GM12873 (cell line): ENCODE measurements at regions not wholly inside any gene's neighbourhood (a gene's known extent, or its start where the extent isn't known, plus 50 kb on each side); places are given as distances from the start of the nearest gene placed in this dataset.

Experiments used
- TF ChIP-seq, protein P1 (sequence below): IDR thresholded peaks from 2 replicates; pipeline ENCODE4 v1.5.1; 2012; ENCODE audit warnings: low read depth, mild to moderate bottlenecking, moderate library complexity, low read length, control low read depth; ENCODE audit not compliant: insufficient read depth; ENCODE audit errors: missing control alignments

DNA sequence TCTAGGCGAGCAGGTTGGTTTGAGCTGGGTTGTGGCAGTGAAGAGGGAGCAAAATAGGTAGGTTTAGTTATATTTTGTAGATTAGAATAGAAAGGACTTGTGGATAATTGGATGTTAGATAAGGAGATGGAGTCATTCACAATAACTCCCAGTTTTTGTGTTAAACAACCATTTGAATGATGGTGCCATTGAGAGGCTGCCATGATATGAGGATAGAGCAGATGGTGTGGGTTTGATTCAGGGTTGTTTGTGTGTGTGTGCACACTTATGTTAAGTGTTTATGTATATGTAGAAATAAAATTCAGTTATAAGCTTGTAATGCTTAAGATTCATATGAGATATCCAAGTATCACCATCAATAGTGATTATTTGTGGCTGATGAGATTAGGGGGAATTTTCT, 166.6 kb downstream of the NXPE2 start:
- TF ChIP-seq, protein P1, sequence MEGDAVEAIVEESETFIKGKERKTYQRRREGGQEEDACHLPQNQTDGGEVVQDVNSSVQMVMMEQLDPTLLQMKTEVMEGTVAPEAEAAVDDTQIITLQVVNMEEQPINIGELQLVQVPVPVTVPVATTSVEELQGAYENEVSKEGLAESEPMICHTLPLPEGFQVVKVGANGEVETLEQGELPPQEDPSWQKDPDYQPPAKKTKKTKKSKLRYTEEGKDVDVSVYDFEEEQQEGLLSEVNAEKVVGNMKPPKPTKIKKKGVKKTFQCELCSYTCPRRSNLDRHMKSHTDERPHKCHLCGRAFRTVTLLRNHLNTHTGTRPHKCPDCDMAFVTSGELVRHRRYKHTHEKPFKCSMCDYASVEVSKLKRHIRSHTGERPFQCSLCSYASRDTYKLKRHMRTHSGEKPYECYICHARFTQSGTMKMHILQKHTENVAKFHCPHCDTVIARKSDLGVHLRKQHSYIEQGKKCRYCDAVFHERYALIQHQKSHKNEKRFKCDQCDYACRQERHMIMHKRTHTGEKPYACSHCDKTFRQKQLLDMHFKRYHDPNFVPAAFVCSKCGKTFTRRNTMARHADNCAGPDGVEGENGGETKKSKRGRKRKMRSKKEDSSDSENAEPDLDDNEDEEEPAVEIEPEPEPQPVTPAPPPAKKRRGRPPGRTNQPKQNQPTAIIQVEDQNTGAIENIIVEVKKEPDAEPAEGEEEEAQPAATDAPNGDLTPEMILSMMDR: no peak

DNA sequence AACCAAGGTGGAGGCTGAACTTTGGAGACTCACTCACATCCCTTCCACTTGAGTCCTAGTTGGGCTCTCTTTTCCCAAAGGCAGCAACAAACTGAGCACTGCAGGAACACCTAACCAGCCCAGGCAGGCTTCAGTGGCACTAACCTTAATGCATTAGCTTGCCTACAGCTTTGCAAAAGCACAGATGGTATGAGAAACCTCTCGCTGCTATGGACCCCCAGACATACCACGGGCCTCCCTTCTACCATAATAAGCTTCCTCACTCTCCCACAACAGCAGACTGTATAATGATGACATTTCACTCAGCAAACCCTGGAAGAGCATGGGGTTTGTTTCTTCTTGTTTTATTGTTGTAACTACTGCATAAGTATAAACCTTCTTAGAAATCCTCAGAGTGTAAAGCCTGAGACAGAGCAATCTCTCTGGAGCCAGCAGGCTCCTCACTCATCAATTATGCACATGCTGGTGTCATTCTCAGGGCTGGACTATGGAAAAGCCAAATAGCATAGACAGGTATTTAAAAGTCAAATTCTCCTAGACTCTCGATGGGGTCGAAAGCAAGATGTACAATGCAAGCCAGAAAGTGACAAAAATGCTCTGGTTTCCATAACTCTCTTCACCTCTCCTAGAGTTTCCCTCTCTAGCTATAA, 167.6 kb downstream of the NXPE2 start:
- TF ChIP-seq, protein P1: no peak

DNA sequence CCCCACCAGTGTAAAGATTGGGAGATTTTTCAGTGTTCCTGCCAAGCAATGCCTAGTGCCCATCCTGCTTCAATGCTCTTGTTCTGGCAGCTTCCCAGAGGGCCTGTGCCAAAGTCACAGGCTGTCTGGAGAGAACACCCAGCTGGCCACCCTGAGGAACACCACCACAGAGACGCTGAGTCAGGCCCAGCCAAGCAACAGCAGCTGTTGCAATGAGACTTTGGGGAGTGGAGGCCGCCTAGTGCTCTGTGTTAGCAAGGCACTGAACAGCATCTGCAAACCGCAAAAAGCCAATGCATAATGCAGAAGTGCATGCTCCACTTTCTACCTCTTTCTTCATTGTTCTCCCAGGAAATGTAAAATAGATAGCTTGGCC, 168.1 kb downstream of the NXPE2 start:
- TF ChIP-seq, protein P1: no peak

DNA sequence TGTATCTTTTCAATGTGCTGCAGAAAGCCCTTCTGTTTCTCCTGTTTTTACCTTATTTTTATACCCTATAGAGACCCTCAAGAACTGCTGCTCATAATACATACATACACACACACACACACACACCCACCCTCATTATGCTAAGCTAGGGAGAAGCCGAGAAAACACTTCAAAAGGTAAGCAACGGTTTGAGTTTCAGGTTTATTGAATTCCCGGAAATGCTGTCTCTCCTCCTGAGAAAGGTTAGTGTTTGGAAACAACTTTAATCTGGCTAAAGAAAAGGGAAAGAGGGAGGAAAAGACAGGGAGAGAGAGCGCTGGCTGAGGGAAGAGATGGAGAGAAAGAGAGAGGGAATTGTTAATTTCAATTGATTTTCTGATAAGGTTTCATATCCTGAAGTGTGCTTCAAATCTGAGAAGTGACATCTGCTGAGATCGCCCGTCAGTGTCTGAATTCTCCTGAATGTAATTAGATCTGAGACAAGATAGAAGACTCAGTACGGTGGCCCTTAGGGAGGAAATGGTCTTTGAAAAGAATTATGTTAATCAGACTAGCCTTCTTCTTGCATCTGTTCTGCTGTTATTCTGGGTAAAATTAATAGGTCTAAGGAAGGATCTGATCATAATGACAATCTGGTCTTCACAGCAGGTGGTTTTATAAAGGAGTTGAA, 169.1 kb downstream of the NXPE2 start:
- TF ChIP-seq, protein P1: no peak

DNA sequence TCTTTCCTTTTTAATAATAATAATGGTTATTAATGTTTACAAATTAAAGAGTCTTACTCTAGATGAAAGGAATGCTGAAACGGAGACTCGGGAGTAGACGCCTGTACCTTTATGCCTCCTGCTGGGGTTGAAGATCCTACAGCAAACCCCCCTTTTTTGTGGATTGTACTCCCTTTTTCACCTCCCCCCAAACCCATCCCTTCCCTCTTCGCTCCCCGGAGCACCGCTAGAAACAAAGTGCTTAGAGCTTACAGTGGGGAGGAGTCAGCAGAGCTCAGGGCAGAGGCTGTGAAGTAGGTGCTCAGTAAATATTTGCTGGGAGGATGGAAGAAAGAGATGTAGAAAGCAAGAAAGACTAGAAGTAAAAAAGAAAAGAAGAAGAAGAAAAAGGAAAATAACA, 169.7 kb downstream of the NXPE2 start:
- TF ChIP-seq, protein P1: no peak

DNA sequence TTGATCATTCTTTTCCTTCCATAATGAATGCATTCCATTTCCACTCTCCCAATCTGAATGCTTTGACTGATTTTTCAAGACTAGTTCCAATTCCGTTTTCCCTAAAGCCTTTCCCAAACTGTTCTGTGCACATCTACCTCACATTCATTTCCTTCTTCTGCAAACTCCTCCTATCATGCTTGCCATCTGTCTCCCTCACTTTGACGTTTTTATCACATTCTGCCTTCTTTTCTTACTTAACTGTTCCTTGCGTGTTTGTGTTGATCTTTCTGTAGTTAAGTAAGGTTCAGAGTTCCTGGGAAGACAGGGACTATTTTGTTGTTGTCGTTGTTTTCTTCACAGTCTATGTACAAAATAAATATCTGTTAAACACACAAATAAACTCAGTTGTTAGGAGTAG, 179.0 kb downstream of the NXPE2 start:
- TF ChIP-seq, protein P1: no peak

DNA sequence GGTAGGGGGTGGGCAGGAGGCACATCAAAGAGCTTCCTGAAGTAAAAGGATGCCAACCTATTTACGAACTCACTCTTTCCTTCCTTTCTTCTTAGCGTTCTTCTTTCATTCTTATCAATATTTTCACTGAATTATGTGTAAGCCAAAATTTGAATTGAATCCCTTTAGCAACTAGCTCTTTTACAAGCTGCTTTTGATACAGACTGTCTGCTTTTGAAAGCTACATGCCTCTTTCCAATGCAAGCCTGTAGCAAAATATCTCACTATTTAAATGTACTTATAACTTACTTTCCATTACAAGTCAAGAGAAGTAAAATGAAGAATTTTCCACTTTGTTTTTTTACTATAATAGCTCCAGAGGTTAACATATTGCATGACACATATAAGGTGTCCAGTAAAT, 186.6 kb downstream of the NXPE2 start:
- TF ChIP-seq, protein P1: no peak
